ENCODE measurements at regions not wholly inside any gene's neighbourhood (a gene's known extent, or its start where the extent isn't known, plus 50 kb on each side); places are given as distances from the start of the nearest gene placed in this dataset.

DNA sequence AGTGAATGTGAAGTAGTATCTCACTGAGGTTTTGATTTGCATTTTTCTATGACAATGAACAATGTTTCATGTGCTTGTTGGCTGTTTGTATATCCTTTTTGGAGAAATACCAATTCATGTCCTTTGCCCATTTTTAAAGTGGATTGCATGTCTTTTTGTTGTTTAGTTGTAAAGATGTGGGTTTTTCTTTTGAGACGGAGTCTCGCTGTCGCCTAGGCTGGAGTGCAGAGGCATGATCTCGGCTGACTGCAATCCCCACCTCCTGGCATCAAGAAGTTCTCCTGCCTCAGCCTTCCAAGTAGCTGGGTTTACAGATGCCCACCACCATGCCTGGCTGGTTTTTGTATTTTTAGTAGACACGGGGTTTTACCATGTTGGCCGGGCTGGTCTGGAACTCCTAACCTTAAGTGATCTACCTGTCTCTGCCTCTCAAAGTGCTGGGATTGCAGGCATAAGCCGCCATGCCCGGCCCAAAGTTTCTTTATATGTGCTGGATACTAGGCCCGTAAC, 236.7 kb downstream of the MYCN start:
- 92 to 94% methylated on average over 9 of the region's 9 CpGs for WGBS, 2 donors
- intact Hi-C loops (cut with DNase I) = no loop called here

GRCh38 chr2:16175247-16175825, 235.0 kb downstream of the MYCN start:
- Histone ChIP-seq H3K4me3 (no peak overlapping the region), H3K9me3 (no peaks in the 10 kb centered on the region), H3K36me3 (no peaks in the 10 kb centered on the region), H3K4me1 (no peaks in the 10 kb centered on the region), H3K27ac (no peak overlapping the region), H3K27me3 (no peaks in the 10 kb centered on the region)
- 40% methylated on average over 1 of the region's 3 CpGs; no CpG with 5 or more reads in 1 of the 2 donors for WGBS, 2 donors
- TF ChIP-seq, protein P1, sequence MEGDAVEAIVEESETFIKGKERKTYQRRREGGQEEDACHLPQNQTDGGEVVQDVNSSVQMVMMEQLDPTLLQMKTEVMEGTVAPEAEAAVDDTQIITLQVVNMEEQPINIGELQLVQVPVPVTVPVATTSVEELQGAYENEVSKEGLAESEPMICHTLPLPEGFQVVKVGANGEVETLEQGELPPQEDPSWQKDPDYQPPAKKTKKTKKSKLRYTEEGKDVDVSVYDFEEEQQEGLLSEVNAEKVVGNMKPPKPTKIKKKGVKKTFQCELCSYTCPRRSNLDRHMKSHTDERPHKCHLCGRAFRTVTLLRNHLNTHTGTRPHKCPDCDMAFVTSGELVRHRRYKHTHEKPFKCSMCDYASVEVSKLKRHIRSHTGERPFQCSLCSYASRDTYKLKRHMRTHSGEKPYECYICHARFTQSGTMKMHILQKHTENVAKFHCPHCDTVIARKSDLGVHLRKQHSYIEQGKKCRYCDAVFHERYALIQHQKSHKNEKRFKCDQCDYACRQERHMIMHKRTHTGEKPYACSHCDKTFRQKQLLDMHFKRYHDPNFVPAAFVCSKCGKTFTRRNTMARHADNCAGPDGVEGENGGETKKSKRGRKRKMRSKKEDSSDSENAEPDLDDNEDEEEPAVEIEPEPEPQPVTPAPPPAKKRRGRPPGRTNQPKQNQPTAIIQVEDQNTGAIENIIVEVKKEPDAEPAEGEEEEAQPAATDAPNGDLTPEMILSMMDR (IDR thresholded peaks at IDR 0.05) = no peak
- no peak for TF ChIP-seq POLR2A (IDR thresholded peaks at IDR 0.05)
- no peak for DNase-seq
- intact Hi-C loops (cut with DNase I) = no loop called here

More for the DNA sequence above, 236.7 kb downstream of the MYCN start:
- TF ChIP-seq, protein P1 (IDR thresholded peaks at IDR 0.05) = no peak
- TF ChIP-seq POLR2A (IDR thresholded peaks at IDR 0.05) = no peak
- DNase-seq = no peak
- no peaks in the 10 kb centered on the region for H3K36me3 ChIP-seq
- H3K4me3 ChIP-seq = no peak overlapping the region
- no peaks in the 10 kb centered on the region for H3K27me3 ChIP-seq
- no peaks in the 10 kb centered on the region for H3K9me3 ChIP-seq
- H3K4me1 ChIP-seq = no peaks in the 10 kb centered on the region
- no peak overlapping the region for H3K27ac ChIP-seq

DNA sequence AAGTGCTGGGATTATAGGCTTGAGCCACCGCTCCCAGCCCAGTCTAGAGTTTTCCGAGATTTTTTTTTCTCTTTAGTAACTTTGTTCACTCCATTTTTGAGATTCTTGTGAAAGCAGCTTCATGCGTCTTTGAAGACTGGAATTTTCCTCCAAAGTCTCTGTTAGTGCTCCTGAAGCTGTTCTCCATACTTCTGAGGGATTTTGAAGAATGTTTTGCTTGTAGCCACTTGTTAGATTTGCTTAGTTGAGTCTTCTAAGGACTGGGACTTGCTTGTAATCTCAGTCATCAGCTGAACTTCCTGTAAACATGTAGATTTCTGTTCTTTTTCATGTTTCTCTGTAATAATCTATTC, 234.3 kb downstream of the MYCN start:
- no peak for TF ChIP-seq POLR2A (IDR thresholded peaks at IDR 0.05)
- TF ChIP-seq, protein P1 (IDR thresholded peaks at IDR 0.05) = no peak
- intact Hi-C loops (cut with DNase I) = no loop called here
- no peak for DNase-seq
- Histone ChIP-seq H3K27me3 (no peaks in the 10 kb centered on the region), H3K4me3 (no peak overlapping the region), H3K4me1 (no peaks in the 10 kb centered on the region), H3K9me3 (no peaks in the 10 kb centered on the region), H3K27ac (no peak overlapping the region), H3K36me3 (no peaks in the 10 kb centered on the region)
- 73 to 76% methylated on average over 3 of the region's 3 CpGs for WGBS, 2 donors

DNA sequence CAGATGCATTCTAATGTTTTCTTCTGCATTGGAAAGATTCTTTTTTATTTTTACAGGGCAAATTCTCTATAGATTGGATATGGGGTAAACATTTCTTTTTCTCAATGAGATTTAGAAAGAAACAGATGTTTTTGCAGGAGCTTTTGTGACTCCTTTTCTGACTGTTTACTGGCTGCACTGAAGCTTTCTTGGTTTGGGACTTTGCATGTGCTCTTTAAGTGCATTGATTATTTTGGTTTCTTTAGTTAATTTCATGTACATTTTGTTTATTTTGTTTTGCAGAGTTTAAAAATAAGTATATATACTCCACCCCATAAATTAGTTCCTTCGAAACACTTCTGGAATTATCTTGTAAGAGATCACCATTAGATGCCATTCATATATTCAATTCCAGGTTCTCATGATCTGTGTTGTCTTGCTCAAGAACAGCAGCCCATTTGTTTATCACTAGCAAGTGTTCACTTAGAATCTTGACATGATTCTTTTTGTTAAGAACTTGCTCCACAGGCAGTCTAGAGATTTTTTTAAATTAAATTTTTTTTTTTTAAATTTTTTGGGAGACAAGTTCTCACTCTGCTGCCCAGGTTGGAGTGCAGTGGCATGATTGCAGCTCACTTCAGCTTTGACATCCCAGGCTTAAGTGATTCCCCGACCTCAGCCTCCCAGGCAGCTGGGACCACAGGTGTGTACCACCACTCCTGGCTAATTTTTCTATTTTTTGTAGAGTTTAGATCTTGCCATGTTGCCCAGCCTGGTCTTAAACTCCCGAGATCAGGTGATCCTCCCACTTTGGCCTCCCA, 233.7 kb downstream of the MYCN start:
- no peak for TF ChIP-seq POLR2A (IDR thresholded peaks at IDR 0.05)
- TF ChIP-seq, protein P1 (IDR thresholded peaks at IDR 0.05) = no peak
- no peaks in the 10 kb centered on the region for H3K36me3 ChIP-seq
- intact Hi-C loops (cut with DNase I) = no loop called here
- no peak for DNase-seq
- H3K27me3 ChIP-seq = no peaks in the 10 kb centered on the region
- H3K27ac ChIP-seq = no peak overlapping the region
- 63 to 70% methylated on average over 3 of the region's 3 CpGs for WGBS, 2 donors
- no peaks in the 10 kb centered on the region for H3K4me1 ChIP-seq
- H3K4me3 ChIP-seq = no peak overlapping the region
- H3K9me3 ChIP-seq = no peaks in the 10 kb centered on the region
